NCI-H226 (cell line): ENCODE measurements at regions not wholly inside any gene's neighbourhood (a gene's known extent, or its start where the extent isn't known, plus 50 kb on each side); places are given as distances from the start of the nearest gene placed in this dataset.

ENCODE experiments used
- DNase-seq: peaks from one replicate; pipeline ENCODE4 v3.0.0-alpha.2; 2015

DNA sequence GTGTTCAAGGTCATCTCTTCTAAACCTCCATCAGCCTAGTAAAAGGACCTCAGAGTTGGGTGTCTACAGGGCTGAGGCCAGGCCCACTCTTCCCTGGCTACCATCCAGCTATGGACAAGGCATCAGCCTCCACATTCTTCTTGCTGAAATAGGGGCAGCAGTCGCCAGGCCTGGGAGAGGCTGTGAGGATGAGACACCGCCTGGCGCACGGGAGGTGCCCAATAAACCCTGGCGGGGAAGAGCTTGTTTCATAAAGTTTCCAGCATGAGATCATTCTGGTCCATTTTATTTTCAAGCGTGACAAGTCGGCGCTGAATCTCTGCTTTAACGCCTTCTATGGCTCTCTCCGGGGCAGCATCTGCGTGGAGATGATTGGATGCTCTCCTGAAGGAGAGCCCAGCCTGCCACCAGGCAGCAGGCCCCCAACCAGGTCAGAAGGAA, 153.4 kb downstream of the OLFM1 start:
- DNase-seq: no peak

DNA sequence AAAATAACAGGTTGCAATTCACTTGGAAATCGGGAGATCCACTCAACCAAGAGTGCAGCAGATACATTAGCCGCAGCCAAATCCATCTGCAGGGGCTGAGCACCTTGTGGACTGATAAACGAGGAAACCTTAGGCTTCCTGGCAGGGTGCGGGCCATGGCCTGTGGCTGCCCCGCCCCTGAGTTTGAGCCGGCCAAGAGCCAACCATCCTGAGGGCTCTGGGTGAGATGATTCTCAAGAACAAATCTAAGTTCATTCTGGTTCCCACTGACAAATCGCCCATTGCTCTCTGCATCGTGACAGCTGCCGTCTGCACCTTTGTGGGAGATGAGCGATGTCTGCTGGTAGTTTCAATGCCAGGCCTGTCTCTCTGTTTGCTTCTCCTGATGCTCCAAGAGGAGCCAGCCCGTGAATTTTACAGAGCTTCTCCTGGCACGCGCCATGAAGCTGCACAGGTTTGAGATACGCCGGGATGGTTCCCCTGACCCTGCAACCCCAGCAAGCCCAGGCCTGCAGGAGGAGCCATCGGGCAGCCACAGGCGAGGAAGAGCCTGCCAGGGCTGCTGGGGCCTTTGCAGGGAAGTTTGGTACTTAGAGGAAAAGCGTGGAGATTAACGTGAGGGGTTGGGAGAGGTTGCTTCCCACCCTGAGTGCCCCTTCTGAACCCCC, 154.0 kb downstream of the OLFM1 start:
- DNase-seq: no peak

DNA sequence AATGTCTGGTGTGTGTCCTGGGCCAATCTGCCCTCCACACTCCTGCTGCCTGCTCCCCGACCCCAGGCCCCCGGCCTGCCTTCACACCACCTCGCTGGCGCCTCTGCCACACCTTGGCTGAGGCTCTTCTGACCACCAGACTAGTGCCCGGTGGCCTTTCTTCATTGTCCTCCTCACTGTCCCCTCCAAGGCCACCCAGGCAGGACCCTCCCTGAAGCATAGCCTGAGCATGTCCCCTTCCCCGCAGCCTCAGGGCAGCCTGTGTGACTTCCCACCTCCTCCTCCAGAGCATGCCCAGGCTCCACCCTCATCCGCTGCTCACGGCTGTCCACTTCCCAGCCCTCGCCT, 154.6 kb downstream of the OLFM1 start:
- no peak for DNase-seq

DNA sequence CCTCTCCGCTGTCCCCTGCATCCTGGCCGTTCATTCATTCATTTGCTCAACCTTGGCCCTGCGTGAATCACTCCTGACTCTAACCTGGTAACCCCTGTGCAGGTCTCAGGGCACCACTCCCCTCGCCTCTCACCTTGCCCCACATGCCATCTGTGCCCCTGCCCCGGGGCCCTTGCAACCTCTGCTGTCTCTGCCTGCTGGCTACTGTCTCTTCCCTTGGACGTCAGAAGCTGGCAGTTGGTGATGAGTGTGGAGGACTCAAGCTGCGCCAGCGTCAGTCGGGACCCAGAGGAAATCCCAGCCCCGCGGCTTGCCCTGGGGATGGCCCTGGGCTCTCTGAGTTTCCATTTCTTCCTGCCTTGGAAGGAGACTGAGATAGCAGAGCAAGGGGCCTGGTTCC, 154.9 kb downstream of the OLFM1 start:
- DNase-seq: no peak

DNA sequence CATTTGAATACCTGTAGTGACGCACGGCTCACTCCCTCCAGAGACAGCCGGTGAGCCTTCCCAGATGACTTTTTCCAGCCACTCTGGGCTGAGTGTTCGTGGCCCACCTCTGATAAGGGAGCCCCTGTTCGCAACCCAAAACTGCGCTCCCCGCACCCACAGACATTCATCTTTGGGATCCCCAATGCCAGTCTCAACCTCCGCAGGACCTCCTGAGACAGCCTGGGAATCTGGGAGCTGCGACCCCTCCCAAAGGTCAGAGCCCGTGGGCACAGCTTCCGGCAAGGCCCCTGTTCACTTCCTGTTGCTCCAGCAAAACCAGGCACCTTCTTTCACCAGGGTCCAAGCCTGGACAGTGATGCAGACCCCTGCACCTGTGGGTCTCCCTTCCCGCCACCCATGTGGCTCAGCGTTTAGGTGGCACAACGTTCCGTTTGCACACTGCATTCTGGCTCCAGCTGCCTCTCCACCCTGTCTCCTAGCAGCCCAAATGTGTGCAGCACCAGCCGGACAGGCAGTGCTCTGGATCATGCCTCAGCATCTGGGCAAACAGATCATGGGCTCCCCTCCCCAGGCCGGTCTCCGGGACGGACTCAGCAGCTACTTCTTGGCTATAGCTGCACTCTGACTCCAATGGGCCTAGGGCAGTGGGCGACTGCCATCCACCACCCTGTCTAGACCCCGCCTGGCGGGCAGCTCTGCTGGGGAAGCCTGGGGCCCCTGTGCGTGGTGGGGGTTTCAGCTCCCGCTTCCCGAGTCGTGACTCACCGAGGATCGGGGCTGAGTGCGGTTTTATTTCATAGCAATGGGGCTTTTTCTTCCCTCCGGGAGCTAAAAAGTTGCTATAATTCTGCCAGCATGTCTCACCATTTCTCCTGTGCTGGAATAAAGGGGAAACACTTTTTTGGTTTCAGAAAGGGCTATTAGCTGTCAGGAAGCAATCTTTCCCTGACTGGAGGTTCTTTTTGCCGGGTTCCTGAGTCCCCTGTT, 156.0 kb downstream of the OLFM1 start:
- DNase-seq: no peak

DNA sequence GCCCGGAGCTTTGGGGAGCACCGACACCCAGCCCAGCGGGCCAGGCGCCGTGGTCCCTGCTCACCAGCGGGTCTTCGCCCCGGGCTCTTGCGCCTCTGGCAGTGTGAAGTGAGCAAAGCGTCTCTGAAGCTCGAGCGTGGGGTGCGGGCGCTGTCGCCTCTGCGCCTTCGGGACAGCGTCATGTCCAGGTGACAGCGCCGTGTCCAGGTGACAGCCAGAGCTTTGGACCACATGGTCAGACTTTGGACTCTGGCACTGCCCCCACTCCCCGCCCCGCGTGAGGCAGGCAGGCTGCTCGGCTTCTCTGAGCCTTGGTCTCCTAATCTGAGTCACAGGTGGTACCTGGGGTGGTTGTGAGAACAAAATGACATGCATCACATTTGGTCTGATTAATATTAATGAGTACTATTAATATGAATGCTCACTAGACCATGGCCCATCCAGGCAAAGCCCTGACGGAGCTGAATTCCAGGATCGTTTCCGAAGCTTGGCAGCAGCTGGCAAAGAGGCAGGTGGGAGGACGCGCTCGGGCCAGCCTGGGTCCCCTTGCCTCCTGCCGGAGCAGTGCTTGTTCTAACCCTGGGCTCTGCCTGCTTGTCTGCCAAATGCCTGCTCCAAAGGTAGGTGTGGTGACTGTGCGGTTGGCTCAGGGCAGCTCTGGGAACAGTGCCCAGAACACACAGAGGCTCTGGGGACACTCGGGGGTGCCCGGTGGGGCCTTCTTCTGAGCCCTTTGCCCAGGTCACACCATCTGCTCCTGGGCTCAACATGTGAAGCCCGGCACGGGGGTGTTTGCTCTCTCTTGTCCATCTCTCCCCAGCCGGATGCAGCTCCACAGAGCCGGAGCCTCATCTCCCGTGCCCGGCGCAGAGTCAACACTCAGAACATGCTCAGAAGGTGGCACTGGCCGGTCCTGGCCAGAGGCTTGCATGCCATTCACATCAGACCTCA, 157.1 kb downstream of the OLFM1 start:
- DNase-seq: no peak

DNA sequence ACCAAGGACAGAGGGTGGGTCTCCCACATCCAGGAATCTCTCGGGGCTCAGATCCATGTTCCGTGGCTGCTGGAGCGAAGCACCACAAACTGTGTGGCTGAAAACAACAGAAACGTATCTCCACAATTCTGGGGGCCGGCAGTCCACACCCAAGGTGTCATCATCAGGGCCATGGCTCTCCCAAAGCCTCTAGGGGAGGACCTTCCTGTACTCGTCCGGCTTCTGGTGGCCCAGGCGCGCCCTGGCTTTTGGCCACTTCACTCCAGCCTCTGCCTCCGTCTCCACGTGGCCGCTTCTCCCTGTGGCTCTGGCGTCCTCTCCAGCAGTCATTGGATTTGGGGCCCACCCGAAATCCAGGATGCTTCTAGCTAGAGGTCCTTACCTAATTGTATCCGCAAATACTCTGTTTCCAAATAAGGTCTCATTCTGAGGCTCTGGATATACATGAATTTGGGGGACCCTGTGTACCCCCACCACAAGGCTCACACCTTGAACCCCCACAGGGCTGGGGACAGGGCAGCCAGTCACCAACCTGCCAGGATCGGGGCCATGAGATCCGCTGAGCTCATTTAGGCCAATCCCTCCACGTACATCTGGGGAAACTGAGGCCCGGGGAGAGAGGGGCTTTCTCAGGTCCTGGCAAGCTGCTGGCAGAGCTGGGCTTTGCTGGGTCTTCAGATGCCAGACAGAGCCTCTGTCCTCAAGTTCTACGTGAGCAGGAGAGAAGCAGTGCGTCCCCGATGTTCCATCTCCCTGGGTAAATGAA, 158.2 kb downstream of the OLFM1 start:
- DNase-seq: no peak

DNA sequence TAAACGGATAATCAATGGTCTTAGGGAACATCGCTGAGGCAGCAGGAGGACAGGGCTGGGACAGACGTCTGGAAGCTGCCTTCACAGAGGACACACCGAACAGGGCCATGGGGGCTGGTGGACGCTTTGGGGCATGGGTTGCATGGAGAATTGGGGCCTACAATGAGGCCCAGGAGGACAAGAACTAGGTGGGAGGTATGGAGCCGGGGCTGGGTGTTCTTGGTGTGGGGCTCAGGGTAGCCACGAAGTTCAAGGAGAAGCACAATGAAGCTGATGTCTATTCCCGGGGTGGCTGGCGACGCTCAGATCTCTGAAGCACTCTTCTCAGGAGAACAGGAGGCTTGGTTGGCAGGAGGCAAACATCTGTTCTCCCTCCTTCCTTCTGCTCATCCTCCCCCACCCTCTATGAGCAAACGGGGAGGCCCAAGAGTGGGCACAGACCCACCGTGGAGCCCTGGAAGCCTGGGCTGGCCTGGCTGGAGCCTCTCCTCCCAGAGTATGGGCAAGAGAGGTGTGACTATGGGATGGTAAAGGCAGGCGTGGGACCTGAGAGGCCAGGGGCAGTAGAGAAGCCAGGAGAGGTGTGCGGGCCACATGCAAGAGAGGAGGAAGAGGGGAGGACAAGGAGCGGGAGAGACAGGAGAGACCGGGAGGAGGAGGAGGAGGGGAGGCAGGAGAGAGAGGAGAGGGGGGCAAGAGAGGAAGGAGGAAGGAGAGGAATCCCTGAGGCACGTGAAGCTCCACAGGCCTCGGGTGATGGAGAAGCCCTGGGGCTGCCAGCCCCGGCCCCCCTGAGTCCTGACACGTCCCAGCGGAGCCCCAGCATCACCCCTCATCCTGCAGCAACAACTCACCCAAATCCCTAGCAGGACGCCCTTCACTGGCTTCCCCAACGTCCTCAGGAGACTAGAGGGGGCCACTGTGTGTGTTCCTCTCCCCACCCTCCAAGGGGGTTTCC, 159.1 kb downstream of the OLFM1 start:
- DNase-seq: no peak

DNA sequence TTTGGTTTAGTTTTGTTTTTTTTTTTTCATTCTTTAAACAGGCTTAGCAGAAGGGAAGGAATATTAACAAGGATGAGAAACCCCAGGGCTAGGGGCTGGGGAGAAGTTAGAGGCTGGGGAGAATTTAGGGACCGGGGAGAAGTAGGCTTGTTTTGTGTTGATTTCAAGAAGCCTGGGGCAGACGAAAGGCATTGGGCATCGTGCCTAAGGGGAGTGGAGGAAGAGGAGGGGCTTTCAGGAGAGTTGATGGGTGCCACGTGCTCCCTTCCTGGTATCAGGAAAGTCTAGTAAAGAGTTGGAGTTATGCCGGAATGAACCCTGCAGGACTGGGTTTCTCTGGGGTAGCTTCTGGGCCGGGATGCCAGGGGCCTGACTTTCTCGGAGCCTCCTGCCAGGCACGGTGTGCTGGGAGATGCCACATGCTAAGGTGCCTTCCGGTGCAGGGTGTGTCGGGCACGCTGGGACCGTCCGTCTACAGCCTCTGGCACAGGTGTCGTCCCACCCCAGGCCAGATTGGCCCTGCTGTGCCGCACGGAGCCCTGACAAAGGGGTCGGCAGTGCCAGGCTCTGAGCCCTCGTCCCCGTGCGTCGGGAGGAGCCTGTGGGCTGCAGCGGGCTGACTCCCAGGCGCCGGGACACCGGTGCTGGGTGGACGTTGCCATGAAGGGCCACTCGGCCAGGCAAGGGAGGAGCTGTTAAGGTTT, 159.9 kb downstream of the OLFM1 start:
- no peak for DNase-seq

DNA sequence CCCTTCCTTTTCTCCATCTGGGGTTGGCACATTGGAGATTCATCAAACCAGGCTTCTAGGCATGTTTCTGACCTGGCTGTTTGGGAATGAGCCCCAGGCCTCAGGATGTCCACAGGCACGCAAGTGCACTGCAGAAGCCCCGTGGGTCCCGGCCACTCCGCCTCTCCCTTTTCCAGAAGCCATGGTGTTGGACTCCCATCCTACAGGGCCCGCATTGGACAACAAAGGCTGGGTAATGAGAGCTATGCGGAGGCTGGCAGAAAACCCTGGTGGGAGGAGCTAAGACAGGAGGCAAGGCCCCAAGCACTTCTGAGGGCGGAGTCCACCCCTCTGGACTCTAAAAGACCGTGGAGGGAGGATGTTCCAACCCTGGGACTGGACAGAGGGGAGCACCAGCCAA, 160.6 kb downstream of the OLFM1 start:
- no peak for DNase-seq

DNA sequence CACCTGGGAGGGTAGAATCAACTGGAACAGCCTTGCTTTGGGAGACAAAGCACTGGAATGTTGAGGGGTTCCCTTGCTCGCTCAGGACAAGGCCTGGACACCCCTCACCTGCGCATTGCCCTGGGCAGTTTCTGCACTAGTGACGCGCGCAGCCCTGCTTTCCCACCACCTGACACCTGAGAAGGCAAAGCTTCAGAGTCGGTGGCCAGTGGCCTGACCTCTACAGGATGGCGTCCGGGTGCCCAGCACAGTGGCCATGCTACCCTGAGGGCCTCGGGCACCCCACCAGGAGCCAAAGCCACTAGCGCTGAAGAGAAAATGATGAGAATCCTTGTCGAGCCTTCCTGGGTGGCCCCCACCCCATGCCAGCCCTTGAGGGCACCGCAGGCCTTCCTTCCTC, 161.3 kb downstream of the OLFM1 start:
- no peak for DNase-seq

DNA sequence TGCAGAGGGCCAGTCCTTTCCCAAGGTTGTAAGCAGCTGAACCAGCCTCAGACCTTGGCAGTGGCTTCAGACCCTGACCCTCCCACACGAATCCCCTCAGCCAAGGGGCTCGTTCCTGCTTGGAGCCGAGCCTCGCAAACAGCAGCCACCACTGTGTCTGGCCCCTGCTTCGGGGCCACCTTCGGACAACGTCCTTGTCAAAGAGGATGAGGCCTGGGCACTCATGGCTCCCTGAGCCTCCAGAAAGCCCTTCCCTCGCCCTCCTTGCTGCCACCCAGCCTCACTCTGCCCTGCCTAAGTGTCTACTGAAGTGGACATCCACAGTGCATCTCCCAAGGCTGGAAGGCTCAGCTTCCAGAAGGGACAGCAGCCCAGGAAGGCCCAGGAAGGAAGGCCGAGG, 161.7 kb downstream of the OLFM1 start:
- no peak for DNase-seq

DNA sequence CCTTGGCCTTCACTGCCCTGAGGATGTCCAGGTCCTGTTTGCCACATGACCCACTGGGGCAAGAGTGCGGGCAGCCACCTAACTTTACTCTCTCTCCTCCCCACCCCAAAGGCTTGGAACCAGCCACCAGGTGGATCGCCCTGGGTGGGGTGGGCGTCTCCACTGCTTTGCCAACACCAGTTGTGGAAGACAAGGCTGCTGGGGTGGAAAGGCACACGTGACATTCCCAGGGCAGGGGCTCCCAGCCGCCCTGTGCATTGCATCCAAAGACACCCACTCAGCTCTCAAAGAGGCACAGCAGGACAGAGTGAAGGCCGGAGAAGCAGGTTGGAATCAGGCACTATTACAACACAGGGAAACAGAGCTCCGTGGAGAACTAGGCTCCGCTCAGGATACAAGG, 162.2 kb downstream of the OLFM1 start:
- no peak for DNase-seq

DNA sequence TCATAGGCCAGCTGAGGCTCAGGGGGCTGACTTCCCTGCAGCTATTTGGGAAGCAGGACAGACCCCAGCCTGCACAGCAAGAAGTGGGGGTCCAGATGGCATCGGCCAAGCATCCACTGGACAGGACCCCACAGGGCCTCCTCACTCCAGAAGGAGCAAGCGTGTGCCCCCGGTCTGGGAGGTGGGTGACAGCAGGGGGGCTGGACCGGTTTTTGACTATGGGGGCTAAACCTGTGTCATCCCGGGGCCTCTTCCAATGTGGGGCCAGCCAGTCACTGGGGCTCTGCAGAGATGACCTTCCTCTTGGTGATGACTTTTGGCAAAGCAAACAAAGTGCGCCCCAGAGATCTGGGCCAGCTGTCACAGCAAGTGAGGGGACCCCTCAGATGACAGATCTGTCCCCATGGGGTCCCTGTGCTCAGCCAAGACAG, 163.9 kb downstream of the OLFM1 start:
- no peak for DNase-seq

DNA sequence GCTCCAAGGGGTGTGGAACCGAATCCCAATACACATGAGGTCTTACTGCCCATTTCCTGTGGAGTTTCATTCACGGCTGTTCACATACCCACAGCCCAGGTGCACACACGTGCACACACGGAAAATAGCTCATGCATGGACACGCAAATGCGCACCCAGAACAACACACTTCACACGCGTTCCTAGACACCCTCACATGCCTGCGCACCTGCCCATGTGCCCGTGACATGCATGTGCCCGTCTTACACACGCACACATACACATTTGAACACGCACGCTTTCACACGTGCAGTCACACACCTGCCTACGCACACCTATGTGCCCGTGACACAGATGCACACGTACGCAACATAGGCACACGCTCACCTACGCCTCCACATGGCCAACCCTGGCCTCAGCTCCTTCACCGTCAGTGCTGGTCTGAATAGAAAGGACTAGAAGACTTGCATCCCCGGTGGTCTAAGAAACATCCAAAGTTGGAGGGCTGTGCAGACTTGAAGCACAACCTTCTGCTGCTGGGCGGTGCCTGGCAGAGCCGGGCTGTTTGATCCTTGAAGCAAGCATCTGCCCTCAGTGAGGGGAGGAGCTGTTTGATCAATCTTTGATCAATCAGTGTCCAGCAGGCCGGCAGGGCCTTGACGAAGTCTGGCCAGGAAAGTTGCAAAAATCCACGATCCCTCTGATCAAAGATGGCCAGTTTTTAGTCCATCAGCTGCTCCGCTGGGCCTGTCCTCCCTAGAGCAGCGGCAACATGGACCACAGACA, 164.7 kb downstream of the OLFM1 start:
- DNase-seq: no peak

DNA sequence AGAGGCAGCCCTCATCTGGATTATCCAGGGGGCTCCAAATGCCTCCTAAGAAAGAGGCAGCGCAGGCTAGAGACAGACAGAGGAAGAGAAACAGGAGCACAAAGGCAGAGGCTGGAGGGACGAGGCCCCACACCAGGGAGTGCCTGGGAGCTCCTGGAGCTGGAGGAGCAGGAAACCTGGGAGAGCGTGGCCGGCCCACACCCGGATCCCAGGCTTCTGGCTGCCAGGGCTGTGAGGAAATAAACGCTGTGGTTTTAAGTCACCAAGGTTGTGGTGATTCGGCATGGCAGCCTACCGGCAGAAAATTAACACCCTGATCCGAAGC, 165.5 kb downstream of the OLFM1 start:
- peak; percentile 13 for DNase-seq

DNA sequence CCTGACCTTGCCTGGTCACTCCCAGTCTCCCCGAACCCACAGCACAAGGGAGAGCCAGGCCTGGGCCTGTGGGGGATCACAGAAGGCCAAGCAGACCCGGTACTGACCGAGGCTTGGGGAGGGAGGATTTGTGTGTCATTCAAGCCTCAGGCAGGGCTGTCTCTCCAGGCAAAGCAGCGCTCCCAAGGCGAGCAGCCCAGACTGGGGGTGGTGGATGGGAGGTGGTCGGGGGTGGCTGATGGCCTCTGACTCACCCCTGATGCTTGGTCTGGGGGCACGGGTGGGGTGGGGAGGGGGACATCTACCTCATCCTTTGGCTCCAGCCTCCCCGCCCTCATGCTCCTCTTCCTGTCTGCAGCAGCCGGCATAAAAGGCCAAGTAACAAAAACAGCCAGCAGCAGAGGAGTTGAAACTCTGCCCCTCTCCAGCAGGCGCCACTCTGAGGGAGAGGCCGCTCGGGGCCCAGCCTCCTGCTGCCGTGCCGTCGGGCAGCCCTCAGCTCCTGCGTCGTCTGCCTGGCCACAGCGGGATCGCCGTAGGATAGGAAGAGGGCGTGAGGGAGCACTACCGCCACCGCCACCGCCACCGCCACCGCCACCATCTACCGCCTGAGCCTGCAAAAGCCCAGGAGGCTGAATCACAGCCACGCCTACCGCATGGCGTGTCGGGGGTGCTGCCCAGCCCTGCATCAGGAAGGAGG, 166.0 kb downstream of the OLFM1 start:
- DNase-seq: peak; percentile 7

DNA sequence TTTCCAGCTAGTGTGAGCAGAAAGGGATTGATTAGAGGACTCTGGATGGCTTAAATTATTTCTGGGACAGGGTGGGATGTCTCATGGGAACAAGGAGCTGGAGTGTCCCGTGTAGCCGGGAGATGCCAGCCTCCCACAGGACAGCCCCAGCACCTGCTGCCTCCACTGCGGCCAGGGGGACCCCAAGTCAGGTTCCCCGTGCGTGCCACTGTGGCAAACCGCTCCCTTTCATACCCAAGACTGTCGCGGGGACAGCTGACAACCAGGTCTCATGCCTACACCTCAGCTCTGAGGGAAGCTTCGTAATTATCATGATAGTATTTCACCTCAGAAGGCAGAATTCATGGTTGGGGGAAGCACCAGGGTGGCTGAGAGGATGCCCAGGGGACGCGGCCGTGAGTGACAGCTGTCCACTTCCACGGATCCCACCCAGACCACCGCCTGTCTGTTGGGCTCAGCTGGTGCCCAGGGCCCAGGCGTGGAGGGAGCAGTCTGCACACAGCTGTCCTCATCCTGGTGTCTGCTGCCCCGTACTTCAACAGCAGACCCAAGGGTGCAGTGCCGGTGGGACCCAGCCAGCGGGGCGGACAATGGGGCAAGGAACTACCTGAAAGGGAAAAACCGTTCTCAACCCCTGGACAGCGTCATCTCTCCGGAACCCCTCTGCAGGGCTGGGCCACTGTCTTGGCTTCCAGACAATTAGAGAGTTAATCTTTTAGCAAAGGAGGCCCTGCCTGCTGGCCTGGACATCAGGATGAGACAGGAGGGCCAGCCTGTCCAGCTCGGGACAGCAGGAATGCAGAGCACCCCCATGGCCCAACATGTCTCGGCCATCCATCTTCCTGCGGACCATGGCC, 166.9 kb downstream of the OLFM1 start:
- DNase-seq: no peak
